ENCODE measurements at regions not wholly inside any gene's neighbourhood (a gene's known extent, or its start where the extent isn't known, plus 50 kb on each side); places are given as distances from the start of the nearest gene placed in this dataset.

- TF ChIP-seq, protein P1, sequence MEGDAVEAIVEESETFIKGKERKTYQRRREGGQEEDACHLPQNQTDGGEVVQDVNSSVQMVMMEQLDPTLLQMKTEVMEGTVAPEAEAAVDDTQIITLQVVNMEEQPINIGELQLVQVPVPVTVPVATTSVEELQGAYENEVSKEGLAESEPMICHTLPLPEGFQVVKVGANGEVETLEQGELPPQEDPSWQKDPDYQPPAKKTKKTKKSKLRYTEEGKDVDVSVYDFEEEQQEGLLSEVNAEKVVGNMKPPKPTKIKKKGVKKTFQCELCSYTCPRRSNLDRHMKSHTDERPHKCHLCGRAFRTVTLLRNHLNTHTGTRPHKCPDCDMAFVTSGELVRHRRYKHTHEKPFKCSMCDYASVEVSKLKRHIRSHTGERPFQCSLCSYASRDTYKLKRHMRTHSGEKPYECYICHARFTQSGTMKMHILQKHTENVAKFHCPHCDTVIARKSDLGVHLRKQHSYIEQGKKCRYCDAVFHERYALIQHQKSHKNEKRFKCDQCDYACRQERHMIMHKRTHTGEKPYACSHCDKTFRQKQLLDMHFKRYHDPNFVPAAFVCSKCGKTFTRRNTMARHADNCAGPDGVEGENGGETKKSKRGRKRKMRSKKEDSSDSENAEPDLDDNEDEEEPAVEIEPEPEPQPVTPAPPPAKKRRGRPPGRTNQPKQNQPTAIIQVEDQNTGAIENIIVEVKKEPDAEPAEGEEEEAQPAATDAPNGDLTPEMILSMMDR (conservative IDR thresholded peaks at IDR 0.05; ENCODE audit: low read length) = no peak
- no peak for TF ChIP-seq EZH2phosphoT487 (IDR thresholded peaks at IDR 0.05; ENCODE audit: borderline replicate concordance, low read depth, low read length)
Measured at GRCh38 chr15:79641841-79642240, 209.7 kb downstream of the MINAR1 start.
